ENCODE measurements at regions not wholly inside any gene's neighbourhood (a gene's known extent, or its start where the extent isn't known, plus 50 kb on each side); places are given as distances from the start of the nearest gene placed in this dataset.

DNA sequence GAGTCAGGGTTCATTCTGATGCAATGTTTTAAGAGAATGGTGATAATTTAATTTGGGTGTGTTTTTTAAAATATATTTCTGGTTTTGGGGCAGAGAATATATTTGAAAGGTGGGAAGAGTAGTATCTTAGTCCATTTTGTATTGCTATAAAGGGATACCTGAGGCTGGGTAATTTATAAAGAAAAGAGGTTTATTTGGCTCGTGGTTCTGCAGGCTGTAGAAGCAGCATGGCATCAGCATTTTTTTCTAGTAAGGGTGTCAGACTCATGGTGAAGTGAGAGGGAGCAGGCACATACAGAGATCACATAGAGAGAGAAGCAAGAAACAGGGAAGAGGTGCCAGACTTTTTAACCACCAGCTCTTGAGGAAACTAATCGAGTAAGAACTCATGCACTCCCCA, 152.7 kb downstream of the SHOX2 start:
- Histone ChIP-seq H3K4me3 (no peak overlapping the region), H3K27ac (no peak overlapping the region), H3K4me1 (replicated peaks in 1 of 2) (peaks cover 0 to 3% of the 10 kb centered on the region in 2 donors), H3K36me3 (replicated peaks in 1 of 2) (no peaks in the 10 kb centered on the region), H3K9me3 (replicated peaks in 1 of 3) (no peaks in the 10 kb centered on the region), H3K27me3 (no peaks in the 10 kb centered on the region)
- WGBS, 4 donors: 48 to 59% (median 50%) methylated on average over 2 of the region's 2 CpGs
- DNase-seq: no peak
- intact Hi-C loops (cut with DNase I): no loop called here
- no peak for TF ChIP-seq POLR2A (IDR thresholded peaks at IDR 0.05)
- TF ChIP-seq, protein P1, sequence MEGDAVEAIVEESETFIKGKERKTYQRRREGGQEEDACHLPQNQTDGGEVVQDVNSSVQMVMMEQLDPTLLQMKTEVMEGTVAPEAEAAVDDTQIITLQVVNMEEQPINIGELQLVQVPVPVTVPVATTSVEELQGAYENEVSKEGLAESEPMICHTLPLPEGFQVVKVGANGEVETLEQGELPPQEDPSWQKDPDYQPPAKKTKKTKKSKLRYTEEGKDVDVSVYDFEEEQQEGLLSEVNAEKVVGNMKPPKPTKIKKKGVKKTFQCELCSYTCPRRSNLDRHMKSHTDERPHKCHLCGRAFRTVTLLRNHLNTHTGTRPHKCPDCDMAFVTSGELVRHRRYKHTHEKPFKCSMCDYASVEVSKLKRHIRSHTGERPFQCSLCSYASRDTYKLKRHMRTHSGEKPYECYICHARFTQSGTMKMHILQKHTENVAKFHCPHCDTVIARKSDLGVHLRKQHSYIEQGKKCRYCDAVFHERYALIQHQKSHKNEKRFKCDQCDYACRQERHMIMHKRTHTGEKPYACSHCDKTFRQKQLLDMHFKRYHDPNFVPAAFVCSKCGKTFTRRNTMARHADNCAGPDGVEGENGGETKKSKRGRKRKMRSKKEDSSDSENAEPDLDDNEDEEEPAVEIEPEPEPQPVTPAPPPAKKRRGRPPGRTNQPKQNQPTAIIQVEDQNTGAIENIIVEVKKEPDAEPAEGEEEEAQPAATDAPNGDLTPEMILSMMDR (IDR thresholded peaks at IDR 0.05): no peak

DNA sequence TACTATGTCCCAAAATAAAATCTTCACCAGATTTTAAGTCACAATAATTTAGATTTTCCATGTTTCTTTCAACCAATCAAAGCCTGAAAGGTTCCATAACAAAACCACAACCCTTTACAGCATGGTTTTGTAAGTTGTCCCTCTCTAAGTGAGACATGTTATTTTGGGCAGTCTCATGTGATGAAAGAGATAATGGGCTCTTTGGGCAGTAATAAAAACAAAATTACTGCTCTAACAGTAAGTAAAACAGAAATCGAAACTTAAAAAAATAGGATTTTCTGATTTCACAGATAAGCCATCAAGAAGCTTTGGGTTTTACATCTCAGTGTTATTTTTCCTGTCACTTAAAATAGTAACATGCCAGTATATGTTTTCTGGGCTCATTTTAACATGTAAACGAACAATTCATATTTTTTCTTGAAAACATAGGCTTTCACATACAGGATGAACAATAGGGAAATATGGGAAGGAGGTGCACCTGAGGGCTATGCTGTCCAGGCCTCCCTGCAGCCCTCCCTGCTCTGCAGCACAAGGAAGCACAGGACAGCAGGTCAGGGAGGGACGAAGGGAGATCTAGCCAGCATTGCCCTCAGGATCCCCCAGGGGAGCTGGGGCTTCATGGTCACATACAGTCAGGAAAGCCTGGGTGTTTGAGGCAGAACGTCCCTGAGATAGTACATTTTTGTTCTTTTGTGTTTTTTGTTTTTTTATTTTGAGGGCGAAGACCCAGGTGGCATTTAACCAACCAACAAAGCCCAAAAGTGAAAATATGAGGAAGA, 157.4 kb downstream of the SHOX2 start:
- no peak for DNase-seq
- TF ChIP-seq, protein P1 (IDR thresholded peaks at IDR 0.05): no peak
- TF ChIP-seq POLR2A (IDR thresholded peaks at IDR 0.05): no peak
- H3K27ac ChIP-seq: no peak overlapping the region
- H3K27me3 ChIP-seq: no peaks in the 10 kb centered on the region
- no peak overlapping the region for H3K4me3 ChIP-seq
- no peaks in the 10 kb centered on the region for H3K4me1 ChIP-seq (replicated peaks in 1 of 2)
- no peaks in the 10 kb centered on the region for H3K36me3 ChIP-seq (replicated peaks in 1 of 2)
- intact Hi-C loops (cut with DNase I): no loop called here
- WGBS, 4 donors: 36 to 43% (median 40%) methylated on average over 5 of the region's 5 CpGs
- H3K9me3 ChIP-seq (replicated peaks in 1 of 3): no peaks in the 10 kb centered on the region

DNA sequence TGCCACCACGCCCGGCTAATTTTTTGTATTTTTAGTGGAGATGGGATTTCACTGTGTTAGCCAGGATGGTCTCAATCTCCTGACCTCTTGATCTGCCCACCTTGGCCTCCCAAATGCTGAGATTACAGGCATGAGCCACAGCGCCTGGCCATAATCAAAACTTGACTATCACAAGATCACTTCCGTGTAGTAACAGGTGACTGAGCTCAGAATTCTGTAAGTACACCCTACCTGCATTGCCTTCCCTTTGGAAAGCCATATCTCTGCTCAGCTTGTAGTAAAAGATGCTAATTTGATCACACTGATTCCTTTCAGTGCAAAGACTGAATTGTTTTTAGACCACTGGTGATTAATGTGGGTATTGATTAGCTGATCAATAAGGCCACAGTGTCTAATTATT, 167.1 kb downstream of the SHOX2 start:
- intact Hi-C loops (cut with DNase I): no loop called here
- H3K9me3 ChIP-seq (replicated peaks in 1 of 3): no peaks in the 10 kb centered on the region
- H3K4me3 ChIP-seq: no peak overlapping the region
- 72 to 85% (median 78%) methylated on average over 4 of the region's 4 CpGs for WGBS, 4 donors
- no peak for DNase-seq
- TF ChIP-seq, protein P1 (IDR thresholded peaks at IDR 0.05): no peak
- TF ChIP-seq POLR2A (IDR thresholded peaks at IDR 0.05): no peak
- H3K27me3 ChIP-seq: no peaks in the 10 kb centered on the region
- no peaks in the 10 kb centered on the region for H3K4me1 ChIP-seq (replicated peaks in 1 of 2)
- no peak overlapping the region for H3K27ac ChIP-seq
- H3K36me3 ChIP-seq (replicated peaks in 1 of 2): no peaks in the 10 kb centered on the region

DNA sequence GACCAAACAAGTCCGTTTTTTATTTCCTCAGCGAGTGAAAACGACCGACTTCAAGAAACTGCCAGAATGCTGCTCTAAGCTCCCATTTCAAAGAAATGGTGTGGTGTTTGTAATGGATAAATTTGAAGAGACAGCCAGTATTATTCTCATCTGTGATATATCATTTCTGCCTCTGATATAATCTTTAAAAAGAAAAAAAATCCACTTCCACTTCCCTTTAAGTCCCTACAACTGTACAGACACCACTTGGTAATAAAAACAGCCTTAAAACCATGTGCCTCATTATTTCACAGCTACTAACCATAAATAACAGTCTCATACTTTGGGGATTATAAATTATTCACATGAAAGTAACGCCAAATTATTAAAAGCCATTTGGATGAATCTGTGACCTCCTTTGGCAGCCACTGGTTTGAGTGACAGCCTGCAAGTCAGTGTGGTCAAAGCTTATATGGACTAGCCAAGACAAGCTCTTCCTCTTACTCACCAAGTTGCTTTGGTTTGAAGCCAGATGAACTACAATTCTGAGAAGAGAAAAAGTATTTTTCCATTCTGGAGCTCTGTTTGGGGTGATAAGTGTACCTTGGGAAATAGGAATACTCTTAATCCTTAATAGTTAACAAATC, 168.0 kb downstream of the SHOX2 start:
- TF ChIP-seq, protein P1 (IDR thresholded peaks at IDR 0.05): no peak
- no peak overlapping the region for H3K4me3 ChIP-seq
- no peak for DNase-seq
- no peaks in the 10 kb centered on the region for H3K4me1 ChIP-seq (replicated peaks in 1 of 2)
- H3K36me3 ChIP-seq (replicated peaks in 1 of 2): no peaks in the 10 kb centered on the region
- H3K27ac ChIP-seq: no peak overlapping the region
- no peaks in the 10 kb centered on the region for H3K27me3 ChIP-seq
- intact Hi-C loops (cut with DNase I): no loop called here
- no peaks in the 10 kb centered on the region for H3K9me3 ChIP-seq (replicated peaks in 1 of 3)
- 64 to 76% (median 73%) methylated on average over 5 of the region's 5 CpGs for WGBS, 4 donors
